HCT116 (cell line): ENCODE measurements at regions not wholly inside any gene's neighbourhood (a gene's known extent, or its start where the extent isn't known, plus 50 kb on each side); places are given as distances from the start of the nearest gene placed in this dataset.

ENCODE experiments used
- CEBPB ChIP-seq: IDR thresholded peaks from 2 replicates; pipeline ENCODE4 v1.6.1; 2012; ENCODE audit warnings: low read depth
- EZH2 ChIP-seq: fragments of 200-600 bp; sonication (generic); IDR thresholded peaks from 2 replicates; pipeline ENCODE4 v1.6.1; 2017; ENCODE audit warnings: antibody characterized with exemption, mixed run types
- POLR2A ChIP-seq: IDR thresholded peaks from 2 replicates; pipeline ENCODE4 v1.7.0; 2011; ENCODE audit warnings: borderline replicate concordance; ENCODE audit not compliant: insufficient read depth, insufficient read length; ENCODE audit errors: extremely low read depth
- POLR2AphosphoS5 ChIP-seq: IDR thresholded peaks from 2 replicates; pipeline ENCODE4 v1.6.1; 2011; ENCODE audit warnings: mild to moderate bottlenecking, low read depth, low read length, moderate library complexity
- SIN3A ChIP-seq: IDR thresholded peaks from 2 replicates; pipeline ENCODE4 v1.6.1; 2012; ENCODE audit warnings: low read depth
- SP1 ChIP-seq: IDR thresholded peaks from 2 replicates; pipeline ENCODE4 v1.6.1; 2012; ENCODE audit warnings: low read depth
- TCF7L2 ChIP-seq: IDR thresholded peaks from 2 replicates; pipeline ENCODE4 v1.7.0; 2011; ENCODE audit warnings: borderline replicate concordance, inconsistent platforms; ENCODE audit not compliant: insufficient read depth, insufficient read length; ENCODE audit errors: extremely low read depth
- YY1 ChIP-seq: IDR thresholded peaks from 2 replicates; pipeline ENCODE4 v1.6.1; 2011; ENCODE audit warnings: low read length, low read depth, moderate library complexity, mild to moderate bottlenecking; ENCODE audit not compliant: insufficient replicate concordance; ENCODE audit errors: extremely low read depth
- ZFX ChIP-seq: fragments of 450-650 bp; IDR thresholded peaks from 2 replicates; pipeline ENCODE4 v1.6.1; 2017
- ZNF274 ChIP-seq: fragments of 200-500 bp; sonication (Bioruptor generic); IDR thresholded peaks from 2 replicates; pipeline ENCODE4 v1.6.1; 2014; ENCODE audit warnings: mild to moderate bottlenecking, low read depth, low read length, inconsistent platforms
- TF ChIP-seq, protein P1 (sequence below), 3 experiments: fragments of 200-600 bp in 1 of 3; sonication (generic) in 1 of 3; IDR thresholded peaks in 2 of 3; conservative IDR thresholded peaks in 1 of 3; 2 replicates each; pipeline ENCODE4 v1.5.1; 2012 to 2017; ENCODE audit warnings: low read depth in 2 of 3, low read length in 2 of 3, antibody characterized with exemption in 1 of 3, borderline replicate concordance in 1 of 3, control low read depth in 1 of 3, mild to moderate bottlenecking in 1 of 3, mixed read lengths in 1 of 3, mixed run types in 1 of 3, moderate library complexity in 1 of 3; ENCODE audit not compliant: insufficient read depth in 1 of 3

GRCh38 chr4:22901631-22902030, 208.9 kb downstream of the GBA3 start:
- TF ChIP-seq, protein P1, sequence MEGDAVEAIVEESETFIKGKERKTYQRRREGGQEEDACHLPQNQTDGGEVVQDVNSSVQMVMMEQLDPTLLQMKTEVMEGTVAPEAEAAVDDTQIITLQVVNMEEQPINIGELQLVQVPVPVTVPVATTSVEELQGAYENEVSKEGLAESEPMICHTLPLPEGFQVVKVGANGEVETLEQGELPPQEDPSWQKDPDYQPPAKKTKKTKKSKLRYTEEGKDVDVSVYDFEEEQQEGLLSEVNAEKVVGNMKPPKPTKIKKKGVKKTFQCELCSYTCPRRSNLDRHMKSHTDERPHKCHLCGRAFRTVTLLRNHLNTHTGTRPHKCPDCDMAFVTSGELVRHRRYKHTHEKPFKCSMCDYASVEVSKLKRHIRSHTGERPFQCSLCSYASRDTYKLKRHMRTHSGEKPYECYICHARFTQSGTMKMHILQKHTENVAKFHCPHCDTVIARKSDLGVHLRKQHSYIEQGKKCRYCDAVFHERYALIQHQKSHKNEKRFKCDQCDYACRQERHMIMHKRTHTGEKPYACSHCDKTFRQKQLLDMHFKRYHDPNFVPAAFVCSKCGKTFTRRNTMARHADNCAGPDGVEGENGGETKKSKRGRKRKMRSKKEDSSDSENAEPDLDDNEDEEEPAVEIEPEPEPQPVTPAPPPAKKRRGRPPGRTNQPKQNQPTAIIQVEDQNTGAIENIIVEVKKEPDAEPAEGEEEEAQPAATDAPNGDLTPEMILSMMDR (IDR thresholded peaks at IDR 0.05 in 2 of 3, conservative IDR thresholded peaks at IDR 0.05 in 1 of 3; ENCODE audit: borderline replicate concordance in 1 of 3, insufficient read depth in 1 of 3, low read depth in 2 of 3, low read length in 2 of 3): no peak
- TF ChIP-seq POLR2AphosphoS5 (no peak), ZFX (no peak), EZH2 (no peak), YY1 (no peak), POLR2A (no peak), TCF7L2 (no peak), SP1 (no peak), SIN3A (no peak), ZNF274 (no peak), CEBPB (no peak)
